ENCODE measurements at regions not wholly inside any gene's neighbourhood (a gene's known extent, or its start where the extent isn't known, plus 50 kb on each side); places are given as distances from the start of the nearest gene placed in this dataset.

DNA sequence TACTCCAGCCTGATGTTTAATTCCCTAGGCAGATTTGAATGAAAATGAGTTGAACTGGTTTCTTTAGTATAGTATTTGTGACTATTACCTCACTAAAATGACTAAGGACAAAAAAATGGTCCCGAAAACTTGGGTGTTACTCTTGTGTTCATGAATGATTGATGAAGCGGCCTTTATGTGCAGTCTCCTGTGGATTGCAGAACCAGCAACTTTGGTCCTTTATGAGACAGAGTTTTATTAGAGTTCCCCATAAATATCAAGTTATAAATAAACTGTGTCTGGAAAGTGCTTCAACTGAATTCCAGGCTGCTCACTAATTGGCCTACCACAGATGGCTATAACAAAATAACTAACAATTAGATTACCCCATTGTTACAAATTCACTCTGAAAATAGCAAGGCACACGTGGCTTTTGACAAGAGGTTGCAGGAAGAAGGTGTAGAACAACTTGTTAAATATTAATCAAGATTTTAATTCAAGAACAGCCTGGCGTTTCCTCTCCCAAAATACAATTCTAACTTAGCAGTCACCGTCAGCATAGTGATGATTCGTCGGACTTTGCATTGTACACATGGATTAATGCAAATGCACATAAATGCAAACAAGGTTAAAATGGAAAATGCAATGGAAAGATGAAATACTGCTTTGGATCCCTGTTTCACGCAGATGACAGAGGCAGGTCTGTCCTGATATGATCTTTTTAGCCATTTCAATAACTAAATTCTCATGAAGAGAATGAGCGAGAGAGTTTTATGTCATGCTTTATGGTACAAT, 567.3 kb upstream of the ZNF717 start:
- H3K27ac ChIP-seq, result no peak overlapping the region
- TF ChIP-seq, protein P1, sequence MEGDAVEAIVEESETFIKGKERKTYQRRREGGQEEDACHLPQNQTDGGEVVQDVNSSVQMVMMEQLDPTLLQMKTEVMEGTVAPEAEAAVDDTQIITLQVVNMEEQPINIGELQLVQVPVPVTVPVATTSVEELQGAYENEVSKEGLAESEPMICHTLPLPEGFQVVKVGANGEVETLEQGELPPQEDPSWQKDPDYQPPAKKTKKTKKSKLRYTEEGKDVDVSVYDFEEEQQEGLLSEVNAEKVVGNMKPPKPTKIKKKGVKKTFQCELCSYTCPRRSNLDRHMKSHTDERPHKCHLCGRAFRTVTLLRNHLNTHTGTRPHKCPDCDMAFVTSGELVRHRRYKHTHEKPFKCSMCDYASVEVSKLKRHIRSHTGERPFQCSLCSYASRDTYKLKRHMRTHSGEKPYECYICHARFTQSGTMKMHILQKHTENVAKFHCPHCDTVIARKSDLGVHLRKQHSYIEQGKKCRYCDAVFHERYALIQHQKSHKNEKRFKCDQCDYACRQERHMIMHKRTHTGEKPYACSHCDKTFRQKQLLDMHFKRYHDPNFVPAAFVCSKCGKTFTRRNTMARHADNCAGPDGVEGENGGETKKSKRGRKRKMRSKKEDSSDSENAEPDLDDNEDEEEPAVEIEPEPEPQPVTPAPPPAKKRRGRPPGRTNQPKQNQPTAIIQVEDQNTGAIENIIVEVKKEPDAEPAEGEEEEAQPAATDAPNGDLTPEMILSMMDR (IDR thresholded peaks at IDR 0.05), result no peak
- no peak for TF ChIP-seq ZFX (IDR thresholded peaks at IDR 0.05; ENCODE audit: borderline replicate concordance)

DNA sequence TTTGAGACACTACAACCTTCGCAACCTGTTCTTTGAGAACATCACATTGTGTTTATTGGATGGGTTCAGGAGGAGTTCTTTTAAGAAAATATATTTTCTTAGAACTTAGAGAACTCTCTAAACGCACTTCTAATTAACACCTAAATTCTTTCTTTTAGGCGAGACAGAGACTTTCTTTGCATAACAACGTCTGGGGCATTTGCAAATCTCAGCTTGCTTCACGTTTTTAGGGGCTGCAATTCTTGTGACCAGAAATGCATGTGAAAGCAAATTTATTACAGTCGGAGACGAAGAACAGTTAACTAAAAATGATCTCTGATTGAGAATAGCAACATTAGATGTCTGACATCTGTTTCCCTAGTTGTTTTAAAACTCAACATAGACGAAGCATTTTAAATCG, 568.3 kb upstream of the ZNF717 start:
- TF ChIP-seq, protein P1 (IDR thresholded peaks at IDR 0.05), result no peak
- no peak for TF ChIP-seq ZFX (IDR thresholded peaks at IDR 0.05; ENCODE audit: borderline replicate concordance)
- H3K27ac ChIP-seq, result no peak overlapping the region

DNA sequence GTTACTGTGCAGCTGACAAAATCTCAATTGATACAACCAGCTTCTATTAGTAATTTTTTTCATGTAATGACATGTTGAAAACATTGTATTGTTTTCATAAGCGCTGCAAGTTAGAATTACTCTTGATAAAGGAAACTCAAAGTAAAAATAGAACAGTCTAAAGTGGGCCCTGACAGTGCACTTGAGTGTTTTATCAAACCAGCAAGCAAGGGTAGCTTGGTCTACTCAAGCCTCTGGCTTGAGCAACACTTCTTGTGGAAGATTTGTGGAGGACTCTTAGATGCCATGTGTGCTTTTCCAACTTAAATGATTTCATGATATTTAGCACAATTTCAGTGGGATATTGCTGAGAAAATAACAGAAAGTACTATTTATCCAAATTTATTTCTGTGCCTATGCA, 575.7 kb upstream of the ZNF717 start:
- H3K27ac ChIP-seq, result no peak overlapping the region
- TF ChIP-seq, protein P1 (IDR thresholded peaks at IDR 0.05), result no peak
- no peak for TF ChIP-seq ZFX (IDR thresholded peaks at IDR 0.05; ENCODE audit: borderline replicate concordance)

DNA sequence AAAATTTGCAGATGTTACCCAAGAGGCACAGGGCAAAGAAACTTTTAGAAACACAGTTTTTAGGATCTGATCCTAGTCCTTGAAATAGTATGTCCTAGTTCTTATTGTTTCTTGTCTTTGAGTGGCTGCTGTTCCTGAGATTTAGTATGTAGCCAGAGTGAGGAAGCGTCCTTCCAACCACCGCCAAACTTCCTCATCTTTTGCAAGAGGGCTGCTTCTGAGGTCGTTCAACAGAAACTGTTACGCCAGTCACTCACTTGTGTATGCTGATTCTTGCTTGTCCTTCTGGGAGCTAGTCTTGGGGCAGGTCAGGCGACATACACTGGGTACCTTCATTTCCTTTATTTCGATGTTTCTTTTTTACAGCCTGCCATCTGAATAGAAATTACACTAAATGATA, 577.3 kb upstream of the ZNF717 start:
- no peak overlapping the region for H3K27ac ChIP-seq
- no peak for TF ChIP-seq ZFX (IDR thresholded peaks at IDR 0.05; ENCODE audit: borderline replicate concordance)
- TF ChIP-seq, protein P1 (IDR thresholded peaks at IDR 0.05), result no peak

DNA sequence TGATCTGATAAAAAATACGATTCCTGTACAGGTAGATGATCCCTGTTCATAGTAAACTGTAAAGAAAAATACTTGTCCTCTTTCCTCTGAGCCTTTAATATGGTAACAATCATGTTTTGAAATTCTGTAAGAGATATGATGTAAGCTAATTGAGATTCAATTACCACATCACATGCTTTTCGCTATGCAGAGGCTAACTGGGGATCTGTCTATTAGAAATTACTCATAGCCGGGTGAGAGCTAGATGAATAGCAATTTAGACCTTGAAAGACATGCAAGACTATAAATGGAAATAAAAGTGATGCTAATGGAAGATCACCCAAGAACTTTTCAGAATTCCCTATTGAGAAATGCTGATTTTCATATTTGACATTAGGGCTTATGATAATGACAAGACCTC, 579.9 kb upstream of the ZNF717 start:
- H3K27ac ChIP-seq, result no peak overlapping the region
- TF ChIP-seq ZFX (IDR thresholded peaks at IDR 0.05; ENCODE audit: borderline replicate concordance), result no peak
- TF ChIP-seq, protein P1 (IDR thresholded peaks at IDR 0.05), result no peak

DNA sequence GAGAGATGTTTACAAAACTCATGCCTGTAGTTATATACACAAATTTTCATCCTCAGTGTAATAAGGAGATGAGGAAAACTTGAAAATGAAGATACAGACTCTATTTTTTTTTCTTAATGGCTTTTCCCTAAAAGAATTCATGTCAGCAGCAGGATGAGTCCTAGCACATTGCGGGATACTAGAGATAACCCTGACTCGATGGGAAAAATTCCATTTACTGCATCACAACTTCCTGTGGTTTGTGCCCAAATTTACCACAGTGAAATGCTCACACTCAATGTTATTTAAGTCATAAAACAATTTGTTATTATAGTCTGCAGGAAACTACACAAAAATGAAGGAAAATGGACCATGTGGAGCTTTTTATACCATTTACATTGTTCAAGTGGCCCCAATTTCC, 581.9 kb upstream of the ZNF717 start:
- H3K27ac ChIP-seq, result no peak overlapping the region
- TF ChIP-seq, protein P1 (IDR thresholded peaks at IDR 0.05), result no peak
- no peak for TF ChIP-seq ZFX (IDR thresholded peaks at IDR 0.05; ENCODE audit: borderline replicate concordance)

DNA sequence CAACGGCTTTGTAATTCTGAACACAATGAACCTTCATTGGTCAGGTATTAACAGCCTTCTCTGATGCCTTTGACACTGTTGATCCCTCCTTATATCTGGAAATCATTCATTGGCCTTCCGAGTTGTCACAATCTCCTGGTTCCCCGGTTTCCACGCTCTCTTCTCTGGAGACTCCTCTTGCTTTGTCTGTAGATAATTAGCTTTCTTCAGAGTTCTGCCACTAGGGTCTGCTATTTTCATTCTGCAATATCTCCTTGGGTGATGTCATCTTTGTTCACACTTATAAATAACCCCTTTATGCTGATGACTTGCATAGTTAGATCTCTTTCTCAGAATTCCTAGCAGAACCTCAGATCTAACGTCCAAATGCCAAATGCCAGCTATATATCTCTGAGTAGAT, 583.8 kb upstream of the ZNF717 start:
- TF ChIP-seq, protein P1 (IDR thresholded peaks at IDR 0.05), result peak; percentile 40
- no peak for TF ChIP-seq ZFX (IDR thresholded peaks at IDR 0.05; ENCODE audit: borderline replicate concordance)
- H3K27ac ChIP-seq, result no peak overlapping the region
